Ishikawa (cell line): ENCODE measurements at regions not wholly inside any gene's neighbourhood (a gene's known extent, or its start where the extent isn't known, plus 50 kb on each side); places are given as distances from the start of the nearest gene placed in this dataset.

ENCODE experiments used
- CEBPB ChIP-seq: IDR thresholded peaks from 2 replicates; pipeline ENCODE4 v1.6.1; 2012
- CREB1 ChIP-seq: IDR thresholded peaks from 2 replicates; pipeline ENCODE4 v1.6.1; 2012; ENCODE audit warnings: low read depth
- EGR1 ChIP-seq: IDR thresholded peaks from 2 replicates; pipeline ENCODE4 v1.6.1; 2012
- EP300 ChIP-seq: IDR thresholded peaks from 2 replicates; pipeline ENCODE4 v1.6.1; 2012; ENCODE audit warnings: borderline replicate concordance
- FOXM1 ChIP-seq: IDR thresholded peaks from 2 replicates; pipeline ENCODE4 v1.6.1; 2012; ENCODE audit warnings: low read depth, borderline replicate concordance
- NFIC ChIP-seq: IDR thresholded peaks from 2 replicates; pipeline ENCODE4 v1.6.1; 2012
- RAD21 ChIP-seq: IDR thresholded peaks from 2 replicates; pipeline ENCODE4 v1.6.1; 2012; ENCODE audit warnings: low read depth
- TAF1 ChIP-seq: IDR thresholded peaks from 2 replicates; pipeline ENCODE4 v1.6.1; 2012; ENCODE audit warnings: low read depth, mild to moderate bottlenecking
- TCF12 ChIP-seq: IDR thresholded peaks from 2 replicates; pipeline ENCODE4 v1.6.1; 2012; ENCODE audit warnings: low read depth
- YY1 ChIP-seq: IDR thresholded peaks from 2 replicates; pipeline ENCODE4 v1.6.1; 2012; ENCODE audit warnings: low read depth
- ZBTB7A ChIP-seq: IDR thresholded peaks from 2 replicates; pipeline ENCODE4 v1.6.1; 2012; ENCODE audit warnings: low read depth
- TF ChIP-seq, protein P1 (sequence below): IDR thresholded peaks from 2 replicates; pipeline ENCODE4 v1.6.1; 2012; ENCODE audit warnings: low read depth, mild to moderate bottlenecking
- TF ChIP-seq, protein P2 (sequence below): IDR thresholded peaks from 2 replicates; pipeline ENCODE4 v1.6.1; 2012
- TF ChIP-seq, protein P3 (sequence below): IDR thresholded peaks from 2 replicates; pipeline ENCODE4 v1.6.1; 2012

DNA sequence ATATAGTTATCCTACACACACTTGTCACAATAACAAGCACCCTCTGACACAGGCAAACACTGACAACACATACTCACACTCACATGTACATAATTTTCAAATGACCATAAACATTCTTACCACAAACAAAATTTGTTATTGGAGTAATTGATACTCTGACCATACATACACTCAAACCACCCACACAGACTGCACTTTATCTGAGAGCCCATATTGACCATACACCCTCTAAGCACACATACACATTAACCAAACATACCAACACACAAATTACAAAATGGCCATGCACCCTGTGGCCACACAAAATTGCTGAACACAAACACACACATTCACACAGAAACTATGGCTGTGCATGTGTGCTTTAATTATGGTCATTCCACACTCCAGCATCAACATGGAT lies 79.1 kb upstream of the FAM120A start:
- TF ChIP-seq TCF12 (no peak), EP300 (no peak), EGR1 (no peak), YY1 (no peak), RAD21 (no peak), NFIC (no peak), CREB1 (no peak), TAF1 (no peak)
- TF ChIP-seq, protein P1, sequence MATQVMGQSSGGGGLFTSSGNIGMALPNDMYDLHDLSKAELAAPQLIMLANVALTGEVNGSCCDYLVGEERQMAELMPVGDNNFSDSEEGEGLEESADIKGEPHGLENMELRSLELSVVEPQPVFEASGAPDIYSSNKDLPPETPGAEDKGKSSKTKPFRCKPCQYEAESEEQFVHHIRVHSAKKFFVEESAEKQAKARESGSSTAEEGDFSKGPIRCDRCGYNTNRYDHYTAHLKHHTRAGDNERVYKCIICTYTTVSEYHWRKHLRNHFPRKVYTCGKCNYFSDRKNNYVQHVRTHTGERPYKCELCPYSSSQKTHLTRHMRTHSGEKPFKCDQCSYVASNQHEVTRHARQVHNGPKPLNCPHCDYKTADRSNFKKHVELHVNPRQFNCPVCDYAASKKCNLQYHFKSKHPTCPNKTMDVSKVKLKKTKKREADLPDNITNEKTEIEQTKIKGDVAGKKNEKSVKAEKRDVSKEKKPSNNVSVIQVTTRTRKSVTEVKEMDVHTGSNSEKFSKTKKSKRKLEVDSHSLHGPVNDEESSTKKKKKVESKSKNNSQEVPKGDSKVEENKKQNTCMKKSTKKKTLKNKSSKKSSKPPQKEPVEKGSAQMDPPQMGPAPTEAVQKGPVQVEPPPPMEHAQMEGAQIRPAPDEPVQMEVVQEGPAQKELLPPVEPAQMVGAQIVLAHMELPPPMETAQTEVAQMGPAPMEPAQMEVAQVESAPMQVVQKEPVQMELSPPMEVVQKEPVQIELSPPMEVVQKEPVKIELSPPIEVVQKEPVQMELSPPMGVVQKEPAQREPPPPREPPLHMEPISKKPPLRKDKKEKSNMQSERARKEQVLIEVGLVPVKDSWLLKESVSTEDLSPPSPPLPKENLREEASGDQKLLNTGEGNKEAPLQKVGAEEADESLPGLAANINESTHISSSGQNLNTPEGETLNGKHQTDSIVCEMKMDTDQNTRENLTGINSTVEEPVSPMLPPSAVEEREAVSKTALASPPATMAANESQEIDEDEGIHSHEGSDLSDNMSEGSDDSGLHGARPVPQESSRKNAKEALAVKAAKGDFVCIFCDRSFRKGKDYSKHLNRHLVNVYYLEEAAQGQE = no peak
- TF ChIP-seq, protein P2, sequence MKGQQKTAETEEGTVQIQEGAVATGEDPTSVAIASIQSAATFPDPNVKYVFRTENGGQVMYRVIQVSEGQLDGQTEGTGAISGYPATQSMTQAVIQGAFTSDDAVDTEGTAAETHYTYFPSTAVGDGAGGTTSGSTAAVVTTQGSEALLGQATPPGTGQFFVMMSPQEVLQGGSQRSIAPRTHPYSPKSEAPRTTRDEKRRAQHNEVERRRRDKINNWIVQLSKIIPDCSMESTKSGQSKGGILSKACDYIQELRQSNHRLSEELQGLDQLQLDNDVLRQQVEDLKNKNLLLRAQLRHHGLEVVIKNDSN = no peak

DNA sequence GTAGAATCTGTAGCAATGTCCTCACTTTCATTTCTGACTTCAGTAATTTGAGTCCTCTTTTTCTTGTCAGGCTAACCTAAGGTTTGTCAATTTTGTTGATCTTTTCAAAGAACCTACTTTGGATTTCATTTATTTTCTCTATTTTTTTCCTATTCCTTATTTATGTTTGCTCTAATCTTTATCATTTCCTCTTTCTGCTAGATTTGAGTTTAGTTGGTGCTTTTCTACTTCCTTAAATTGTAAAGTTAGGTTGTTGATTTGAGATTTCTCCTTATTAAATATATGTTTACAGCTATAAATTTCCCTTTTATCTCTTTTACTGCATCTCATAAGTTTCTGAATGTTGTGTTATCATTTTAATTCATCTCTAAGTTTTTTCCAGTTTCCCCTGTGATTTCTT lies 75.1 kb upstream of the FAM120A start:
- TF ChIP-seq, protein P1 = no peak
- TF ChIP-seq EP300 (no peak), ZBTB7A (no peak), TAF1 (no peak), RAD21 (no peak), TCF12 (no peak)
- TF ChIP-seq, protein P2 = no peak

DNA sequence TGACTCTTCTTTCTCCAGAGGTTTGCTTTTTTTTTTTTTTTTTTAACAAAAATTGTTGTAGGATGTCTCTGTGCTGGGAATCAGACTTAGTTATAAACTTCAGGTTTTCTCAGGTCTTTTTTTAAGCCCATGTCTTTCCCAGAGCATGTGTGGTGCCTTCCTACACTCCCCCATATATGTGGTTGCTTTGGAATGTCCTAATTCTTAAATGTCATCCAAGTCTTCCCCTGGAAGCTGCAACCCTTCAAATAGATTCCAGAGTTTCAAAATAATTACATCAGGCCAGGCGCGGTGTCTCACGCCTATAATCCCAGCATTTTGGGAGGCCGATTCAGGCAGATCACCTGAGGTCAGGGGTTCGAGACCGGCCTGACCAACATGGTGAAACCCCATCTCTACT lies 73.2 kb upstream of the FAM120A start:
- no peak for TF ChIP-seq TAF1
- no peak for TF ChIP-seq TCF12
- TF ChIP-seq, protein P2 = no peak
- TF ChIP-seq, protein P3, sequence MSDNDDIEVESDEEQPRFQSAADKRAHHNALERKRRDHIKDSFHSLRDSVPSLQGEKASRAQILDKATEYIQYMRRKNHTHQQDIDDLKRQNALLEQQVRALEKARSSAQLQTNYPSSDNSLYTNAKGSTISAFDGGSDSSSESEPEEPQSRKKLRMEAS = no peak
- no peak for TF ChIP-seq RAD21
- TF ChIP-seq, protein P1 = no peak
- no peak for TF ChIP-seq FOXM1
- no peak for TF ChIP-seq CEBPB
- TF ChIP-seq NFIC = no peak

DNA sequence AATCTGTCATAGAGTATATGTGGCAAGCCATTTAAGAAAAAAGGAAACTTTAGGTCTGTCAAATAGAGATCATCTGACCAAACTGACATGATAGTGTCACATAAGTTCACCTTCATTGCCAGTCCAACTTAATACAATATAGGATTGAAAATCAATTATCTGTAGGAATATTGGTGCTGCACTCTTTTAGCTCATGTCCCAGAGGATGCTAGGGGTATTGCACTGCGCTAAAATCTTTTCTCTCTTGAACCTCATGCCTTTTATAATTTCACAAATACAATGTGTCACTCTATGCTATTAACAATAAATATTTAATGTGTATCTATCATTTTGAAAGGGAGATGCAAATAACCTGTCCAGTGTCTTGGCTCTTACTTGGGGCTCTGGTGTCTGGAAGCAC lies 72.4 kb upstream of the FAM120A start:
- TF ChIP-seq EP300 = no peak
- no peak for TF ChIP-seq CREB1
- TF ChIP-seq, protein P1 = no peak
- TF ChIP-seq NFIC = no peak
- TF ChIP-seq, protein P3 = no peak
- TF ChIP-seq, protein P2 = no peak
